Brain microvascular endothelial cell (primary cell): ENCODE measurements at regions not wholly inside any gene's neighbourhood (a gene's known extent, or its start where the extent isn't known, plus 50 kb on each side); places are given as distances from the start of the nearest gene placed in this dataset.

Source experiments
- DNase-seq: peaks from one replicate; pipeline ENCODE4 v3.0.0-alpha.2; 2020
- H3K27ac ChIP-seq: fragments of 250-450 bp; sonication (Bioruptor Pico); 2 replicates; pipeline ENCODE4 v1.5.1; 2020; ENCODE audit warnings: mild to moderate bottlenecking, moderate library complexity
- H3K27me3 ChIP-seq: fragments of 250-450 bp; sonication (Bioruptor Pico); replicated peaks from 2 replicates; pipeline ENCODE4 v1.5.1; 2020; ENCODE audit warnings: mild to moderate bottlenecking
- H3K36me3 ChIP-seq: fragments of 250-450 bp; sonication (Bioruptor Pico); replicated peaks from 2 replicates; pipeline ENCODE4 v1.5.1; 2020; ENCODE audit warnings: mild to moderate bottlenecking
- H3K4me3 ChIP-seq: 2 replicates; pipeline ENCODE4 v1.5.1; 2011; ENCODE audit warnings: low read depth, mild to moderate bottlenecking, control low read depth, low read length, moderate library complexity
- in situ Hi-C: cut with HindIII; loops from 2 replicates; pipeline ENCODE4 v1.10.0; 2017; ENCODE audit warnings: low sequenced_read_pairs, low pct_ligation_motif_present
- TF ChIP-seq, protein P1 (sequence below): IDR thresholded peaks from 2 replicates; pipeline ENCODE4 v1.5.1; 2011; ENCODE audit warnings: low read depth, mild to moderate bottlenecking, moderate library complexity, low read length, control low read depth, inconsistent platforms; ENCODE audit errors: missing control alignments

DNA sequence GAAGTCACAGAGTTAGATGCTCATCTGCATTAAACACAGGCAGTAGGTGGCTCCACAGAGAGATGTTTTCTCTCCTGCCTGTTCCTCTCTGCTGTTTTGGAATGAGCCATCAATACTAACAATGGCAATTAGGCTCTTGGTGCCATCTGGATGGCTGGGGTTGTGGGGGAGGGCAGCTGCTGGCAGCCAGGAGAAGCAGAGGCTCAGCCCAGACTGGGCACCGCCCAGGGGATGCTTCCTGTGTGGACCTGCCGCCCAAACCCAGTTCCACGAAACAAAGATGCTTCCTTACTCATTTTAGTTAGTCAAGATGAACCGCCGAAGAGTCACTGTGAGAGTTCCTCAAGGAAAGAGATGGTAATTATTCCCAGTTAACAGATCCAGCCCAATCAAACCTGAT is 50.8 kb upstream of the PCDH8 start:
- H3K27me3 ChIP-seq, result no peaks in the 10 kb centered on the region
- no peaks in the 10 kb centered on the region for H3K36me3 ChIP-seq
- in situ Hi-C loops, result no loop called here
- no peak overlapping the region for H3K27ac ChIP-seq
- no peak for DNase-seq
- TF ChIP-seq, protein P1, sequence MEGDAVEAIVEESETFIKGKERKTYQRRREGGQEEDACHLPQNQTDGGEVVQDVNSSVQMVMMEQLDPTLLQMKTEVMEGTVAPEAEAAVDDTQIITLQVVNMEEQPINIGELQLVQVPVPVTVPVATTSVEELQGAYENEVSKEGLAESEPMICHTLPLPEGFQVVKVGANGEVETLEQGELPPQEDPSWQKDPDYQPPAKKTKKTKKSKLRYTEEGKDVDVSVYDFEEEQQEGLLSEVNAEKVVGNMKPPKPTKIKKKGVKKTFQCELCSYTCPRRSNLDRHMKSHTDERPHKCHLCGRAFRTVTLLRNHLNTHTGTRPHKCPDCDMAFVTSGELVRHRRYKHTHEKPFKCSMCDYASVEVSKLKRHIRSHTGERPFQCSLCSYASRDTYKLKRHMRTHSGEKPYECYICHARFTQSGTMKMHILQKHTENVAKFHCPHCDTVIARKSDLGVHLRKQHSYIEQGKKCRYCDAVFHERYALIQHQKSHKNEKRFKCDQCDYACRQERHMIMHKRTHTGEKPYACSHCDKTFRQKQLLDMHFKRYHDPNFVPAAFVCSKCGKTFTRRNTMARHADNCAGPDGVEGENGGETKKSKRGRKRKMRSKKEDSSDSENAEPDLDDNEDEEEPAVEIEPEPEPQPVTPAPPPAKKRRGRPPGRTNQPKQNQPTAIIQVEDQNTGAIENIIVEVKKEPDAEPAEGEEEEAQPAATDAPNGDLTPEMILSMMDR, result no peak
- no peak overlapping the region for H3K4me3 ChIP-seq
